H9 (cell line): ENCODE measurements at regions not wholly inside any gene's neighbourhood (a gene's known extent, or its start where the extent isn't known, plus 50 kb on each side); places are given as distances from the start of the nearest gene placed in this dataset.

Experiments
- DNase-seq: peaks from one replicate; pipeline ENCODE4 v3.0.0-alpha.2; 2017
- H2AFZ ChIP-seq: one replicate; pipeline ENCODE4 v1.6.1; 2013; ENCODE audit warnings: mild to moderate bottlenecking, low read length, control low read depth, moderate library complexity
- H2AK5ac ChIP-seq: 2 replicates; pipeline ENCODE4 v1.6.1; 2013; ENCODE audit warnings: low read length, control low read depth, mixed read lengths; ENCODE audit not compliant: insufficient read length
- H2BK120ac ChIP-seq: one replicate; pipeline ENCODE4 v1.6.1; 2013; ENCODE audit warnings: low read depth, mild to moderate bottlenecking, low read length, control low read depth, inconsistent platforms; ENCODE audit not compliant: poor library complexity, severe bottlenecking
- H2BK12ac ChIP-seq: 2 replicates; pipeline ENCODE4 v1.6.1; 2013; ENCODE audit warnings: low read length, control low read depth, mixed read lengths, low read depth; ENCODE audit not compliant: insufficient read length
- H2BK15ac ChIP-seq: 2 replicates; pipeline ENCODE4 v1.6.1; 2013; ENCODE audit warnings: low read depth, low read length, control low read depth
- H2BK20ac ChIP-seq: one replicate; pipeline ENCODE4 v1.6.1; 2013; ENCODE audit warnings: low read depth, mild to moderate bottlenecking, low read length, control low read depth, inconsistent platforms; ENCODE audit not compliant: poor library complexity, severe bottlenecking
- H2BK5ac ChIP-seq: 2 replicates; pipeline ENCODE4 v1.6.1; 2013; ENCODE audit warnings: low read length, control low read depth, mixed read lengths; ENCODE audit not compliant: insufficient read length
- H3K14ac ChIP-seq: 2 replicates; pipeline ENCODE4 v1.6.1; 2013; ENCODE audit warnings: low read length, control low read depth; ENCODE audit not compliant: insufficient read depth
- H3K18ac ChIP-seq: 2 replicates; pipeline ENCODE4 v1.6.1; 2013; ENCODE audit warnings: low read depth, mild to moderate bottlenecking, mixed read lengths, low read length, control low read depth; ENCODE audit not compliant: insufficient read length
- H3K23ac ChIP-seq: 2 replicates; pipeline ENCODE4 v1.6.1; 2013; ENCODE audit warnings: low read length, control low read depth, mixed read lengths, low read depth; ENCODE audit not compliant: insufficient read length
- H3K23me2 ChIP-seq: 2 replicates; pipeline ENCODE4 v1.6.1; 2013; ENCODE audit warnings: low read depth, mild to moderate bottlenecking, mixed read lengths, low read length, control low read depth; ENCODE audit not compliant: insufficient read length, poor library complexity, severe bottlenecking
- H3K27ac ChIP-seq: 2 replicates; pipeline ENCODE4 v1.5.1; 2013; ENCODE audit warnings: low read length, control low read depth, mixed read lengths, low read depth; ENCODE audit not compliant: insufficient read length
- H3K27me3 ChIP-seq: 2 replicates; pipeline ENCODE4 v1.6.1; 2013; ENCODE audit warnings: low read length, control low read depth, inconsistent platforms; ENCODE audit not compliant: insufficient read depth
- H3K4ac ChIP-seq: 2 replicates; pipeline ENCODE4 v1.6.1; 2013; ENCODE audit warnings: low read depth, mild to moderate bottlenecking, control low read depth, inconsistent platforms, low read length, moderate library complexity
- H3K4me1 ChIP-seq: 2 replicates; pipeline ENCODE4 v1.6.1; 2013; ENCODE audit warnings: low read length, control low read depth, inconsistent platforms; ENCODE audit not compliant: insufficient read depth
- H3K4me2 ChIP-seq: 2 replicates; pipeline ENCODE4 v1.6.1; 2013; ENCODE audit warnings: low read length, control low read depth, mixed read lengths; ENCODE audit not compliant: insufficient read length, insufficient read depth
- H3K56ac ChIP-seq: 2 replicates; pipeline ENCODE4 v1.6.1; 2013; ENCODE audit warnings: low read depth, mild to moderate bottlenecking, mixed read lengths, low read length, control low read depth; ENCODE audit not compliant: insufficient read length
- H3K79me1 ChIP-seq: 2 replicates; pipeline ENCODE4 v1.6.1; 2013; ENCODE audit warnings: low read depth, mild to moderate bottlenecking, moderate library complexity, low read length, control low read depth, inconsistent platforms; ENCODE audit not compliant: insufficient read depth, poor library complexity, severe bottlenecking
- H3K79me2 ChIP-seq: 2 replicates; pipeline ENCODE4 v1.6.1; 2013; ENCODE audit warnings: low read length, control low read depth, inconsistent platforms; ENCODE audit not compliant: insufficient read depth
- H3K9ac ChIP-seq: 2 replicates; pipeline ENCODE4 v1.6.1; 2013; ENCODE audit warnings: low read length, control low read depth, mixed read lengths; ENCODE audit not compliant: insufficient read length; ENCODE audit errors: extremely low read depth
- H3K9me3 ChIP-seq: one replicate; pipeline ENCODE4 v1.6.1; 2013; ENCODE audit warnings: low read depth, low read length, inconsistent platforms; ENCODE audit not compliant: control insufficient read depth
- H3T11ph ChIP-seq: one replicate; pipeline ENCODE4 v1.6.1; 2013; ENCODE audit warnings: mild to moderate bottlenecking, low read length, control low read depth, inconsistent platforms
- H4K20me1 ChIP-seq: one replicate; pipeline ENCODE4 v1.6.1; 2013; ENCODE audit not compliant: control insufficient read depth, insufficient read length, insufficient read depth
- H4K5ac ChIP-seq: 2 replicates; pipeline ENCODE4 v1.6.1; 2013; ENCODE audit warnings: low read depth, mild to moderate bottlenecking, mixed read lengths, low read length, control low read depth; ENCODE audit not compliant: insufficient read length
- H4K8ac ChIP-seq: replicated peaks from 2 replicates; pipeline ENCODE4 v1.6.1; 2013; ENCODE audit warnings: low read length, control low read depth, mixed read lengths, low read depth; ENCODE audit not compliant: insufficient read length
- H4K91ac ChIP-seq: 2 replicates; pipeline ENCODE4 v1.6.1; 2013; ENCODE audit warnings: low read depth, mild to moderate bottlenecking, moderate library complexity, mixed read lengths, low read length, control low read depth; ENCODE audit not compliant: insufficient read length
- H3K27ac Mint-ChIP-seq, 3 experiments: 2 replicates in 2 of 3; 3 replicates in 1 of 3; pipeline ENCODE4 v1.8.0; 2020 to 2021; ENCODE audit warnings: mixed read lengths in 3 of 3, mild to moderate bottlenecking in 1 of 3, moderate library complexity in 1 of 3
- H3K27me3 Mint-ChIP-seq: 2 replicates; pipeline ENCODE4 v1.8.0; 2021; ENCODE audit warnings: low read depth, mild to moderate bottlenecking, moderate library complexity, mixed read lengths
- H3K36me3 Mint-ChIP-seq, 3 experiments: 2 replicates in 2 of 3; 3 replicates in 1 of 3; pipeline ENCODE4 v1.8.0; 2020 to 2021; ENCODE audit warnings: low read depth in 3 of 3, mixed read lengths in 3 of 3; ENCODE audit not compliant: insufficient read depth in 1 of 3
- H3K4me1 Mint-ChIP-seq, 2 experiments: 2 replicates each; pipeline ENCODE4 v1.8.0; 2020; ENCODE audit warnings: mixed read lengths in 2 of 2
- H3K4me3 Mint-ChIP-seq, 2 experiments: 2 replicates in 1 of 2; 3 replicates in 1 of 2; pipeline ENCODE4 v1.8.0; 2020 to 2021; ENCODE audit warnings: mild to moderate bottlenecking in 2 of 2, mixed read lengths in 2 of 2, moderate library complexity in 1 of 2
- H3K9me3 Mint-ChIP-seq, 2 experiments: 2 replicates in 1 of 2; 3 replicates in 1 of 2; pipeline ENCODE4 v1.8.0; 2020; ENCODE audit warnings: mild to moderate bottlenecking in 2 of 2, mixed read lengths in 2 of 2, moderate library complexity in 1 of 2
- WGBS: extraction: QIAGEN DNeasy Blood & Tissue Kit; methylation state at CpG from one replicate; pipeline ENCODE4 v1.1.7; 2013; ENCODE audit warnings: missing lambda C conversion rate, low lambda C conversion rate, mixed read lengths; ENCODE audit not compliant: insufficient read length; ENCODE audit errors: extremely low coverage; 5-methylcytosine and 5-hydroxymethylcytosine counted together
- TF ChIP-seq, protein P1 (sequence below): fragments of 200-600 bp; sonication (generic); conservative IDR thresholded peaks from 3 replicates; pipeline ENCODE4 v1.8.0; 2021; ENCODE audit warnings: antibody characterized with exemption, mild to moderate bottlenecking

GRCh38 chr6:134846031-134846430, 103.9 kb downstream of the ALDH8A1 start:
- Histone ChIP-seq H2BK15ac (no peak overlapping the region), H3K4me1 (no peaks in the 10 kb centered on the region; the same call in 1 of the 2 replicates), H3K56ac (no peak overlapping the region), H3K23ac (no peak overlapping the region), H3K79me2 (no peaks in the 10 kb centered on the region), H3K27ac (no peak overlapping the region), H3K4me2 (no peak overlapping the region), H3K14ac (no peak overlapping the region; the same call in 1 of the 2 replicates), H4K8ac (no peak overlapping the region), H3T11ph (no peak overlapping the region), H3K23me2 (no peaks in the 10 kb centered on the region), H3K27me3 (no peaks in the 10 kb centered on the region), H4K20me1 (no peaks in the 10 kb centered on the region), H2BK5ac (no peak overlapping the region), H4K5ac (no peak overlapping the region), H3K9ac (no peak overlapping the region), H2BK120ac (no peak overlapping the region), H3K9me3 (no peaks in the 10 kb centered on the region), H3K4ac (no peak overlapping the region), H4K91ac (no peak overlapping the region), H2BK20ac (no peak overlapping the region), H2AFZ (no peak overlapping the region), H2BK12ac (no peak overlapping the region), H3K18ac (no peak overlapping the region), H3K79me1 (no peaks in the 10 kb centered on the region), H2AK5ac (no peak overlapping the region)
- Mint-ChIP-seq H3K4me3 (no peak overlapping the region), H3K27ac (no peak overlapping the region), H3K9me3 (no peaks in the 10 kb centered on the region), H3K36me3 (no peaks in the 10 kb centered on the region), H3K4me1 (peaks cover 9% of the 10 kb centered on the region in 2 experiments), H3K27me3 (no peaks in the 10 kb centered on the region)
- DNase-seq, result no peak
- no CpG with 5 or more reads among the region's 7 CpGs for WGBS
- TF ChIP-seq, protein P1, sequence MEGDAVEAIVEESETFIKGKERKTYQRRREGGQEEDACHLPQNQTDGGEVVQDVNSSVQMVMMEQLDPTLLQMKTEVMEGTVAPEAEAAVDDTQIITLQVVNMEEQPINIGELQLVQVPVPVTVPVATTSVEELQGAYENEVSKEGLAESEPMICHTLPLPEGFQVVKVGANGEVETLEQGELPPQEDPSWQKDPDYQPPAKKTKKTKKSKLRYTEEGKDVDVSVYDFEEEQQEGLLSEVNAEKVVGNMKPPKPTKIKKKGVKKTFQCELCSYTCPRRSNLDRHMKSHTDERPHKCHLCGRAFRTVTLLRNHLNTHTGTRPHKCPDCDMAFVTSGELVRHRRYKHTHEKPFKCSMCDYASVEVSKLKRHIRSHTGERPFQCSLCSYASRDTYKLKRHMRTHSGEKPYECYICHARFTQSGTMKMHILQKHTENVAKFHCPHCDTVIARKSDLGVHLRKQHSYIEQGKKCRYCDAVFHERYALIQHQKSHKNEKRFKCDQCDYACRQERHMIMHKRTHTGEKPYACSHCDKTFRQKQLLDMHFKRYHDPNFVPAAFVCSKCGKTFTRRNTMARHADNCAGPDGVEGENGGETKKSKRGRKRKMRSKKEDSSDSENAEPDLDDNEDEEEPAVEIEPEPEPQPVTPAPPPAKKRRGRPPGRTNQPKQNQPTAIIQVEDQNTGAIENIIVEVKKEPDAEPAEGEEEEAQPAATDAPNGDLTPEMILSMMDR, result no peak
